Testis (tissue), 2 donors: ENCODE measurements at regions not wholly inside any gene's neighbourhood (a gene's known extent, or its start where the extent isn't known, plus 50 kb on each side); places are given as distances from the start of the nearest gene placed in this dataset.

Experiments
- CTCF ChIP-seq, 3 experiments: fragments of 450-650 bp in 2 of 3; fragments of 200-600 bp in 1 of 3; sonication (generic) in 1 of 3; IDR thresholded peaks; one replicate each; pipeline ENCODE4 v1.5.1; 2016 to 2019; ENCODE audit warnings: antibody characterized with exemption in 3 of 3, mild to moderate bottlenecking in 2 of 3, moderate library complexity in 1 of 3
- POLR2A ChIP-seq: fragments of 450-650 bp; IDR thresholded peaks from one replicate; pipeline ENCODE4 v1.6.1; 2017; ENCODE audit warnings: antibody characterized with exemption, mild to moderate bottlenecking, moderate library complexity

GRCh38 chr20:50265245-50265946 lies 74.8 kb downstream of the CEBPB start:
- TF ChIP-seq CTCF (IDR thresholded peaks at IDR 0.05) (no peak), POLR2A (no peak)
